KMS-11 (cell line): ENCODE measurements at regions not wholly inside any gene's neighbourhood (a gene's known extent, or its start where the extent isn't known, plus 50 kb on each side); places are given as distances from the start of the nearest gene placed in this dataset.

Source experiments
- H2AFZ ChIP-seq: fragments of 200-600 bp; sonication (generic); 2 replicates; pipeline ENCODE4 v1.6.1; 2016; ENCODE audit warnings: antibody characterized with exemption, mixed run types, low read depth
- H3K27ac ChIP-seq: fragments of 200-600 bp; sonication (generic); 2 replicates; pipeline ENCODE4 v1.6.1; 2016; ENCODE audit warnings: mild to moderate bottlenecking, mixed run types
- H3K27me3 ChIP-seq: fragments of 200-600 bp; sonication (generic); 2 replicates; pipeline ENCODE4 v1.6.1; 2017; ENCODE audit warnings: mild to moderate bottlenecking, low read depth, mixed run types, moderate library complexity; ENCODE audit not compliant: insufficient read depth
- H3K36me3 ChIP-seq: fragments of 200-600 bp; sonication (generic); 2 replicates; pipeline ENCODE4 v1.6.1; 2017; ENCODE audit warnings: mild to moderate bottlenecking, mixed run types; ENCODE audit not compliant: insufficient read depth
- H3K4me1 ChIP-seq: fragments of 200-600 bp; sonication (generic); 2 replicates; pipeline ENCODE4 v1.6.1; 2016; ENCODE audit warnings: mild to moderate bottlenecking, low read depth, mixed run types; ENCODE audit not compliant: poor library complexity, severe bottlenecking
- H3K4me2 ChIP-seq: fragments of 200-600 bp; sonication (generic); 2 replicates; pipeline ENCODE4 v1.7.0; 2016; ENCODE audit warnings: mild to moderate bottlenecking, mixed run types
- H3K4me3 ChIP-seq: fragments of 200-600 bp; sonication (generic); IDR thresholded peaks from 2 replicates; pipeline ENCODE4 v1.6.1; 2017; ENCODE audit warnings: low read depth, low read length, mixed read lengths; ENCODE audit not compliant: insufficient read depth
- H3K79me2 ChIP-seq: fragments of 200-600 bp; sonication (generic); 2 replicates; pipeline ENCODE4 v1.6.1; 2016; ENCODE audit warnings: low read depth, mixed run types; ENCODE audit not compliant: insufficient read depth
- H3K9ac ChIP-seq: fragments of 200-600 bp; sonication (generic); 2 replicates; pipeline ENCODE4 v1.6.1; 2016; ENCODE audit warnings: mild to moderate bottlenecking, mixed run types
- H4K20me1 ChIP-seq: fragments of 200-600 bp; sonication (generic); 2 replicates; pipeline ENCODE4 v1.6.1; 2016; ENCODE audit warnings: mild to moderate bottlenecking, mixed run types; ENCODE audit not compliant: insufficient read depth
- TF ChIP-seq, protein P1 (sequence below): fragments of 200-600 bp; sonication (generic); conservative IDR thresholded peaks from 2 replicates; pipeline ENCODE4 v1.6.1; 2017; ENCODE audit warnings: low read depth, mild to moderate bottlenecking, antibody characterized with exemption, low read length, moderate library complexity, mixed read lengths

DNA sequence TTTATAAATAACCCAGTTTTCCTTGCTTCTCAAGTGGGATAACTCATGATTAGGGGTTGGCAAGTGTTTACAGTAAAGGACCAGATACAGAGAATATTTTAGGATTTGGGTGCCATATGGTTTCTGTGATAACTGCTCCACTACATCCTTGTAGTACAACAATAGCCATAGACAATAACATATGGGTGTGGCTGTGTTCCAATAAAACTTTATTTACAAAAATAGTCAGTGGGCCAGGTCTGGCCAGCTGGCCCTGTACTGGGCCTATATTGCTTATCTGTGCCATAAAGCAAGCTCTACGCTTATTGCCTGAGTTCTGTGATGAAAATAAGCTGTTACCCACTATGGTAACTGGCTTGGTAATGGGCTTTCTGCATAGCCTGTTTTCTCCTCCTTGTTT, 386.5 kb upstream of the RBFOX1 start:
- Histone ChIP-seq H3K9ac (no peak overlapping the region), H3K36me3 (no peaks in the 10 kb centered on the region), H3K4me2 (no peak overlapping the region), H3K4me1 (no peaks in the 10 kb centered on the region), H3K79me2 (no peaks in the 10 kb centered on the region), H2AFZ (no peak overlapping the region), H3K4me3 (no peak overlapping the region), H4K20me1 (no peaks in the 10 kb centered on the region), H3K27ac (no peak overlapping the region), H3K27me3 (no peaks in the 10 kb centered on the region)
- TF ChIP-seq, protein P1, sequence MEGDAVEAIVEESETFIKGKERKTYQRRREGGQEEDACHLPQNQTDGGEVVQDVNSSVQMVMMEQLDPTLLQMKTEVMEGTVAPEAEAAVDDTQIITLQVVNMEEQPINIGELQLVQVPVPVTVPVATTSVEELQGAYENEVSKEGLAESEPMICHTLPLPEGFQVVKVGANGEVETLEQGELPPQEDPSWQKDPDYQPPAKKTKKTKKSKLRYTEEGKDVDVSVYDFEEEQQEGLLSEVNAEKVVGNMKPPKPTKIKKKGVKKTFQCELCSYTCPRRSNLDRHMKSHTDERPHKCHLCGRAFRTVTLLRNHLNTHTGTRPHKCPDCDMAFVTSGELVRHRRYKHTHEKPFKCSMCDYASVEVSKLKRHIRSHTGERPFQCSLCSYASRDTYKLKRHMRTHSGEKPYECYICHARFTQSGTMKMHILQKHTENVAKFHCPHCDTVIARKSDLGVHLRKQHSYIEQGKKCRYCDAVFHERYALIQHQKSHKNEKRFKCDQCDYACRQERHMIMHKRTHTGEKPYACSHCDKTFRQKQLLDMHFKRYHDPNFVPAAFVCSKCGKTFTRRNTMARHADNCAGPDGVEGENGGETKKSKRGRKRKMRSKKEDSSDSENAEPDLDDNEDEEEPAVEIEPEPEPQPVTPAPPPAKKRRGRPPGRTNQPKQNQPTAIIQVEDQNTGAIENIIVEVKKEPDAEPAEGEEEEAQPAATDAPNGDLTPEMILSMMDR, result no peak

DNA sequence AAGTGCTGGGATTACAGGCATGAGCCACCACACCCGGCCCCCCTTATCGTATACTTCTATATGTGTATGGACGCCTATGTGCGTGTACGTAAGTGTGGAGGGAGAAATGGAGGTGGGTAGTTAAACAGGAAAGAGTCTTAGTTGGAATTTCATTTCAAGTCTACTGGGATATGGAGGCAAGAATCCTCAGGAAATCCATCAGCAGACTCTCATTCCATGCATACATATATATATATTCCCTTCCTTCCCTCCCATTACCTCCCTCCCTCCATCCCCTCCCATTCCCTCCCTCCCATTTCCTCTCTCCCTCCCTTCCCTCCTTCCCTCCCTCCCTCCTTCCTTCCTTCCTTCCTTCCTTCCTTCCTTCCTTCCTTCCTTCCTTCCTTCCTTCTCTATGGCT, 391.7 kb upstream of the RBFOX1 start:
- Histone ChIP-seq H3K27me3 (no peaks in the 10 kb centered on the region), H3K27ac (no peak overlapping the region), H2AFZ (no peak overlapping the region), H3K4me3 (no peak overlapping the region), H3K79me2 (no peaks in the 10 kb centered on the region), H4K20me1 (no peaks in the 10 kb centered on the region), H3K36me3 (no peaks in the 10 kb centered on the region), H3K4me2 (no peak overlapping the region), H3K4me1 (no peaks in the 10 kb centered on the region), H3K9ac (no peak overlapping the region)
- TF ChIP-seq, protein P1, result no peak

DNA sequence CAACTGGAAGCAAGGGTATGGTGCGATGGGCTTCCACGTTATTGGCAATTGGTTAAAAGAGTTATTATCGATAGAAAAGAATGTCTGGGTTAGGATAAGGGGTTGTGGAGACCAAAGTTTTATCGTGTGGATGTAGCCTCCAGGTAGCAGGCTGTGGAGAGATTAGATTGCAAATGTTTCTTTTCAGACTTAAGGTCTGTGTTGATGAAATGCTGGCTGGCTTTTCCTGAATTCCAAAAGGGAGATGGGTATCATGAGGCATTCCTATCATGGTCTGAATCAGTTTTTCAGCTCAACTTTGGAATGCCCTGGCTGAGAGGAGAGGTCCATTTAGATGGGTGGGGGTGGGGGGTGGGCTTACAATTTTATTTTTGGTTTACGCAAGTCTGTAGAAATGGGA, 395.0 kb upstream of the RBFOX1 start:
- Histone ChIP-seq H3K36me3 (no peaks in the 10 kb centered on the region), H3K4me1 (no peaks in the 10 kb centered on the region), H3K4me2 (no peak overlapping the region), H2AFZ (no peak overlapping the region), H3K79me2 (no peaks in the 10 kb centered on the region), H4K20me1 (no peaks in the 10 kb centered on the region), H3K9ac (no peak overlapping the region), H3K27ac (no peak overlapping the region), H3K27me3 (no peaks in the 10 kb centered on the region), H3K4me3 (no peak overlapping the region)
- TF ChIP-seq, protein P1, result no peak

DNA sequence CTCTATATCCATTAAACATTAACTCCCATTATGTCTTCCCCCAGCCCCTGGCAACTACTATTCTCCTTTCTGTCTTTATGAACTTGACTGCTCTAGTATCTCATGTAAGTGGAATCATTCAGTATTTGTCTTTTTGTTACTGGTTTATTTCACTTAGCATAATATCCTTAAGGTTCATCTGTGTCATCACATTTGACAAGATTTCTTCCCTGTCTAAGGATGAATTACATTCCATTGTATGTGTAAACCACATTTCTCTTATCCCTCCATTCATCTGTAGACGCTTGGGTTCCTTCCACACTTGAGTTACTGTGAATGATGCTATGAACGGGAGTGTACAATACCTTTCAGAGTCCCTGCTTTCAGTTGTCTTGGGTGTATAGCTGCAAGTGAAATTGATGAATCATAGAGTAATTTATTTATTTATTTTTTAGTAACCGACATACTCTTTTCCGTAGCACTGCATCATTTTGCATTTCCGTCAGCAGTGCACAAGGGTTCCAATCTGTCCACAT, 399.7 kb upstream of the RBFOX1 start:
- TF ChIP-seq, protein P1, result no peak
- no peak overlapping the region for H3K4me2 ChIP-seq

More for the DNA sequence above, 399.7 kb upstream of the RBFOX1 start:
- Histone ChIP-seq H3K27me3 (no peaks in the 10 kb centered on the region), H3K9ac (no peak overlapping the region), H3K4me3 (no peak overlapping the region), H3K79me2 (no peaks in the 10 kb centered on the region), H2AFZ (no peak overlapping the region), H3K27ac (no peak overlapping the region), H3K4me1 (no peaks in the 10 kb centered on the region), H3K36me3 (no peaks in the 10 kb centered on the region), H4K20me1 (no peaks in the 10 kb centered on the region)
